SK-N-SH (cell line): ENCODE measurements at regions not wholly inside any gene's neighbourhood (a gene's known extent, or its start where the extent isn't known, plus 50 kb on each side); places are given as distances from the start of the nearest gene placed in this dataset.

ENCODE experiments used
- CHD2 ChIP-seq: fragments of 150-350 bp; IDR thresholded peaks from 2 replicates; pipeline ENCODE4 v1.6.1; 2018; ENCODE audit warnings: low read length; ENCODE audit not compliant: partially characterized antibody
- EP300 ChIP-seq, 2 experiments: IDR thresholded peaks; 2 replicates each; pipeline versions ENCODE4 v1.4.0 to v1.6.1; 2012; ENCODE audit warnings: borderline replicate concordance in 1 of 2, low read depth in 1 of 2, low read length in 1 of 2
- EZH2phosphoT487 ChIP-seq: fragments of 200-600 bp; sonication (generic); IDR thresholded peaks from 2 replicates; pipeline ENCODE4 v1.6.1; 2017; ENCODE audit warnings: low read depth, mixed run types, mild to moderate bottlenecking, antibody characterized with exemption, moderate library complexity, borderline replicate concordance
- FOXM1 ChIP-seq: IDR thresholded peaks from 2 replicates; pipeline ENCODE4 v1.4.0; 2012; ENCODE audit warnings: low read depth, mild to moderate bottlenecking
- MXI1 ChIP-seq: IDR thresholded peaks from 2 replicates; pipeline ENCODE4 v1.6.1; 2012; ENCODE audit warnings: mild to moderate bottlenecking, low read depth, low read length, improper control_type of control experiment
- NFIC ChIP-seq: IDR thresholded peaks from 2 replicates; pipeline ENCODE4 v1.4.0; 2012; ENCODE audit warnings: borderline replicate concordance
- POLR2AphosphoS5 ChIP-seq: IDR thresholded peaks from 2 replicates; pipeline ENCODE4 v1.6.1; 2012; ENCODE audit warnings: low read depth, low read length
- TAF1 ChIP-seq: IDR thresholded peaks from 2 replicates; pipeline ENCODE4 v1.6.1; 2012; ENCODE audit warnings: low read depth, mild to moderate bottlenecking, low read length, moderate library complexity, borderline replicate concordance
- TF ChIP-seq, protein P1 (sequence below): IDR thresholded peaks from 2 replicates; pipeline ENCODE4 v1.4.0; 2012; ENCODE audit warnings: low read depth, borderline replicate concordance
- TF ChIP-seq, protein P2 (sequence below): fragments of 200-600 bp; sonication (generic); IDR thresholded peaks from 2 replicates; pipeline ENCODE4 v1.6.1; 2017; ENCODE audit warnings: antibody characterized with exemption, mild to moderate bottlenecking, moderate library complexity
- TF ChIP-seq, protein P3 (sequence below): IDR thresholded peaks from 2 replicates; pipeline ENCODE4 v1.4.0; 2012; ENCODE audit warnings: low read depth
- TF ChIP-seq, protein P4 (sequence below): IDR thresholded peaks from 2 replicates; pipeline ENCODE4 v1.6.1; 2012; ENCODE audit warnings: mild to moderate bottlenecking, low read depth, low read length, moderate library complexity
- TF ChIP-seq, protein P5 (sequence below): IDR thresholded peaks from 2 replicates; pipeline ENCODE4 v1.4.0; 2012; ENCODE audit warnings: low read depth, borderline replicate concordance

DNA sequence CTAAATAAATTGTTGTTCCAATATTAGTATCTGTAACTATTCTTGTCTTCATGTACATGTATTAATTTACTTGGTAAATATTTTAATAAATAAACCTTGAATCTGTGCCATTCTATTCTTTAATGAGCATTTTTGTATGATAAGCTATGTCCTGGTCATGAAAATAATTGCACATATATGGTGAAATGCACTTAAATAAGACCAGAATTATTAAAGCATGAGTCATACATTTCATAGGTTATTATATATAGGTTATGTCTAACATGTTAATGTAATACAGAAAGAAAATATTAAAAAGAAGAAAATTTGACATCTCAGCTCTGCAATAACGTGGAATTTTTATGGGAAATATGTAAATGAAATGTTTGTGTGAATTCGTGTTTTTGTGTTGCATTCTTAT, 1168.1 kb downstream of the TAF11L14 start:
- TF ChIP-seq, protein P1, sequence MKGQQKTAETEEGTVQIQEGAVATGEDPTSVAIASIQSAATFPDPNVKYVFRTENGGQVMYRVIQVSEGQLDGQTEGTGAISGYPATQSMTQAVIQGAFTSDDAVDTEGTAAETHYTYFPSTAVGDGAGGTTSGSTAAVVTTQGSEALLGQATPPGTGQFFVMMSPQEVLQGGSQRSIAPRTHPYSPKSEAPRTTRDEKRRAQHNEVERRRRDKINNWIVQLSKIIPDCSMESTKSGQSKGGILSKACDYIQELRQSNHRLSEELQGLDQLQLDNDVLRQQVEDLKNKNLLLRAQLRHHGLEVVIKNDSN, result no peak
- TF ChIP-seq EP300 (IDR thresholded peaks at IDR 0.05; ENCODE audit: borderline replicate concordance in 1 of 2, low read depth in 1 of 2, low read length in 1 of 2) (no peak), POLR2AphosphoS5 (no peak), CHD2 (no peak), EZH2phosphoT487 (no peak), TAF1 (no peak), FOXM1 (no peak), MXI1 (no peak), NFIC (no peak)
- TF ChIP-seq, protein P2, sequence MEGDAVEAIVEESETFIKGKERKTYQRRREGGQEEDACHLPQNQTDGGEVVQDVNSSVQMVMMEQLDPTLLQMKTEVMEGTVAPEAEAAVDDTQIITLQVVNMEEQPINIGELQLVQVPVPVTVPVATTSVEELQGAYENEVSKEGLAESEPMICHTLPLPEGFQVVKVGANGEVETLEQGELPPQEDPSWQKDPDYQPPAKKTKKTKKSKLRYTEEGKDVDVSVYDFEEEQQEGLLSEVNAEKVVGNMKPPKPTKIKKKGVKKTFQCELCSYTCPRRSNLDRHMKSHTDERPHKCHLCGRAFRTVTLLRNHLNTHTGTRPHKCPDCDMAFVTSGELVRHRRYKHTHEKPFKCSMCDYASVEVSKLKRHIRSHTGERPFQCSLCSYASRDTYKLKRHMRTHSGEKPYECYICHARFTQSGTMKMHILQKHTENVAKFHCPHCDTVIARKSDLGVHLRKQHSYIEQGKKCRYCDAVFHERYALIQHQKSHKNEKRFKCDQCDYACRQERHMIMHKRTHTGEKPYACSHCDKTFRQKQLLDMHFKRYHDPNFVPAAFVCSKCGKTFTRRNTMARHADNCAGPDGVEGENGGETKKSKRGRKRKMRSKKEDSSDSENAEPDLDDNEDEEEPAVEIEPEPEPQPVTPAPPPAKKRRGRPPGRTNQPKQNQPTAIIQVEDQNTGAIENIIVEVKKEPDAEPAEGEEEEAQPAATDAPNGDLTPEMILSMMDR, result no peak
- TF ChIP-seq, protein P3, sequence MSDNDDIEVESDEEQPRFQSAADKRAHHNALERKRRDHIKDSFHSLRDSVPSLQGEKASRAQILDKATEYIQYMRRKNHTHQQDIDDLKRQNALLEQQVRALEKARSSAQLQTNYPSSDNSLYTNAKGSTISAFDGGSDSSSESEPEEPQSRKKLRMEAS, result no peak
- TF ChIP-seq, protein P4, sequence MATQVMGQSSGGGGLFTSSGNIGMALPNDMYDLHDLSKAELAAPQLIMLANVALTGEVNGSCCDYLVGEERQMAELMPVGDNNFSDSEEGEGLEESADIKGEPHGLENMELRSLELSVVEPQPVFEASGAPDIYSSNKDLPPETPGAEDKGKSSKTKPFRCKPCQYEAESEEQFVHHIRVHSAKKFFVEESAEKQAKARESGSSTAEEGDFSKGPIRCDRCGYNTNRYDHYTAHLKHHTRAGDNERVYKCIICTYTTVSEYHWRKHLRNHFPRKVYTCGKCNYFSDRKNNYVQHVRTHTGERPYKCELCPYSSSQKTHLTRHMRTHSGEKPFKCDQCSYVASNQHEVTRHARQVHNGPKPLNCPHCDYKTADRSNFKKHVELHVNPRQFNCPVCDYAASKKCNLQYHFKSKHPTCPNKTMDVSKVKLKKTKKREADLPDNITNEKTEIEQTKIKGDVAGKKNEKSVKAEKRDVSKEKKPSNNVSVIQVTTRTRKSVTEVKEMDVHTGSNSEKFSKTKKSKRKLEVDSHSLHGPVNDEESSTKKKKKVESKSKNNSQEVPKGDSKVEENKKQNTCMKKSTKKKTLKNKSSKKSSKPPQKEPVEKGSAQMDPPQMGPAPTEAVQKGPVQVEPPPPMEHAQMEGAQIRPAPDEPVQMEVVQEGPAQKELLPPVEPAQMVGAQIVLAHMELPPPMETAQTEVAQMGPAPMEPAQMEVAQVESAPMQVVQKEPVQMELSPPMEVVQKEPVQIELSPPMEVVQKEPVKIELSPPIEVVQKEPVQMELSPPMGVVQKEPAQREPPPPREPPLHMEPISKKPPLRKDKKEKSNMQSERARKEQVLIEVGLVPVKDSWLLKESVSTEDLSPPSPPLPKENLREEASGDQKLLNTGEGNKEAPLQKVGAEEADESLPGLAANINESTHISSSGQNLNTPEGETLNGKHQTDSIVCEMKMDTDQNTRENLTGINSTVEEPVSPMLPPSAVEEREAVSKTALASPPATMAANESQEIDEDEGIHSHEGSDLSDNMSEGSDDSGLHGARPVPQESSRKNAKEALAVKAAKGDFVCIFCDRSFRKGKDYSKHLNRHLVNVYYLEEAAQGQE, result no peak
- TF ChIP-seq, protein P5, sequence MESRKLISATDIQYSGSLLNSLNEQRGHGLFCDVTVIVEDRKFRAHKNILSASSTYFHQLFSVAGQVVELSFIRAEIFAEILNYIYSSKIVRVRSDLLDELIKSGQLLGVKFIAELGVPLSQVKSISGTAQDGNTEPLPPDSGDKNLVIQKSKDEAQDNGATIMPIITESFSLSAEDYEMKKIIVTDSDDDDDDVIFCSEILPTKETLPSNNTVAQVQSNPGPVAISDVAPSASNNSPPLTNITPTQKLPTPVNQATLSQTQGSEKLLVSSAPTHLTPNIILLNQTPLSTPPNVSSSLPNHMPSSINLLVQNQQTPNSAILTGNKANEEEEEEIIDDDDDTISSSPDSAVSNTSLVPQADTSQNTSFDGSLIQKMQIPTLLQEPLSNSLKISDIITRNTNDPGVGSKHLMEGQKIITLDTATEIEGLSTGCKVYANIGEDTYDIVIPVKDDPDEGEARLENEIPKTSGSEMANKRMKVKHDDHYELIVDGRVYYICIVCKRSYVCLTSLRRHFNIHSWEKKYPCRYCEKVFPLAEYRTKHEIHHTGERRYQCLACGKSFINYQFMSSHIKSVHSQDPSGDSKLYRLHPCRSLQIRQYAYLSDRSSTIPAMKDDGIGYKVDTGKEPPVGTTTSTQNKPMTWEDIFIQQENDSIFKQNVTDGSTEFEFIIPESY, result no peak
